Uterus (tissue), 2 donors: ENCODE measurements at regions not wholly inside any gene's neighbourhood (a gene's known extent, or its start where the extent isn't known, plus 50 kb on each side); places are given as distances from the start of the nearest gene placed in this dataset.

Source experiments
- POLR2A ChIP-seq, 2 donors: fragments of 450-650 bp; IDR thresholded peaks; one replicate each; pipeline ENCODE4 v1.6.1; 2016; ENCODE audit warnings: antibody characterized with exemption in 2 of 2, mild to moderate bottlenecking in 1 of 2, moderate library complexity in 1 of 2
- TF ChIP-seq, protein P1 (sequence below), 4 experiments: fragments of 200-600 bp in 2 of 4; fragments of 450-650 bp in 2 of 4; sonication (generic) in 2 of 4; IDR thresholded peaks; one replicate each; pipeline ENCODE4 v1.5.1; 2016 to 2019; ENCODE audit warnings: antibody characterized with exemption in 4 of 4, mild to moderate bottlenecking in 2 of 4, moderate library complexity in 1 of 4

DNA sequence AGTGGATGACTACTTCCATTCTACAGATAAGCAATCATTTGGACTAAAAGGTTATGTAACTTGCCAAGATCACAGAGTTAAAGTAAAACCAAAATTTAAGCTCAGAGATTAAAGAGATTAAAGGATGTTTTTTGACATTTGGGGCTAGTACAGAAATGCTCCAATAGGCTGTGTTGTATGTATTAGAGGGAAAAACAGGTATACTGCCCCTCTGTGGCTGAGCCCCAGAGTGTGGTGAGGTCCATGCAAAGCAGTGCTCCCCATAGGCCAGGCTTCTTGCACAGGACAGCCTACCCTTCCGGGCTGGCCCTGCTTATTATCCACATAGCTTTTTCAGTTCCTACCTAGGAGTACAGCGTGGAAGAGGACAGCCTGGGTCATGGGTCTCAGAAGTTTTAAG, 322.8 kb downstream of the POM121L12 start:
- TF ChIP-seq, protein P1, sequence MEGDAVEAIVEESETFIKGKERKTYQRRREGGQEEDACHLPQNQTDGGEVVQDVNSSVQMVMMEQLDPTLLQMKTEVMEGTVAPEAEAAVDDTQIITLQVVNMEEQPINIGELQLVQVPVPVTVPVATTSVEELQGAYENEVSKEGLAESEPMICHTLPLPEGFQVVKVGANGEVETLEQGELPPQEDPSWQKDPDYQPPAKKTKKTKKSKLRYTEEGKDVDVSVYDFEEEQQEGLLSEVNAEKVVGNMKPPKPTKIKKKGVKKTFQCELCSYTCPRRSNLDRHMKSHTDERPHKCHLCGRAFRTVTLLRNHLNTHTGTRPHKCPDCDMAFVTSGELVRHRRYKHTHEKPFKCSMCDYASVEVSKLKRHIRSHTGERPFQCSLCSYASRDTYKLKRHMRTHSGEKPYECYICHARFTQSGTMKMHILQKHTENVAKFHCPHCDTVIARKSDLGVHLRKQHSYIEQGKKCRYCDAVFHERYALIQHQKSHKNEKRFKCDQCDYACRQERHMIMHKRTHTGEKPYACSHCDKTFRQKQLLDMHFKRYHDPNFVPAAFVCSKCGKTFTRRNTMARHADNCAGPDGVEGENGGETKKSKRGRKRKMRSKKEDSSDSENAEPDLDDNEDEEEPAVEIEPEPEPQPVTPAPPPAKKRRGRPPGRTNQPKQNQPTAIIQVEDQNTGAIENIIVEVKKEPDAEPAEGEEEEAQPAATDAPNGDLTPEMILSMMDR (IDR thresholded peaks at IDR 0.05): no peak
- TF ChIP-seq POLR2A (IDR thresholded peaks at IDR 0.05): no peak
